ENCODE measurements at regions not wholly inside any gene's neighbourhood (a gene's known extent, or its start where the extent isn't known, plus 50 kb on each side); places are given as distances from the start of the nearest gene placed in this dataset.
A peak's percentile ranks its signal among the peaks of the same experiment; 100 is the strongest.

DNA sequence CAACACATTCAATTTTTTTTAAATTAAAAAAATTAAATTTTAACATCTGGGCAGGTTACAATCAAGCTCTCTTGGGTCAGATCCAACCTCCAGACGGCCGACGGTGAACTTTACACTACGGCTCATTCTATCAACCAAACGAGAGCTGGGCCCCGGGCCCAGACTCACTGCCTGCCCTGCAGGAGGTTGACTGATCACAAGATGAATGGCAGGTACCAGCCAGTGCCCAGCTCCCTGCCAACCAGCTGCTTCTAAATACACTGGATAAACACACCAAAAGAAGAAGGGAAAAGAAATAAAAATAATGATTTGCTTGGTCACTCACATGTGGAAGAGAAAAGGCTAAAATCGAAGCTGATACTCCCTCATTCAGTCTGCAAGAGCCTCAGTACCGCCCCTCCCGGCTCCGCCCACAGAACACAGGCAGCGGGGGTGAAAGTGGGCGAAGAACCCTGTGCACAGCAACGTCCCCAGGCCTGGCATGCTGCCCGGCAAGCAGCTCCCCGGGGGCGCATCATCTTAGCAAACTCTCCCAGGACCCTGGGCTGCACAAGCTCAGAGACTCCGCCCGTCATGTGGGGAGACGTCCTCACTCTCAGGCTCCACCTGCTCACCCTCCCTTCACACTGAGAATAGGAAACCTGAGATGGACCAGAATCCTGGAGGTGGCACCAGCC, 303.4 kb downstream of the SHANK2 start:
- DNase-seq (no peak), ATAC-seq (ENCODE audit: insufficient read depth, low FRiP score) (no peak)
- Histone ChIP-seq H3K27me3 (ENCODE audit: control insufficient read depth in 3 of 3, insufficient read depth in 3 of 3, low read length in 2 of 3) (no peaks in the 10 kb centered on the region), H3K9me3 (ENCODE audit: control insufficient read depth in 4 of 4, insufficient read depth in 3 of 4, low read length in 3 of 4) (peaks cover 0 to 3% (median 0%) of the 10 kb centered on the region in 4 donors), H3K9ac (ENCODE audit: insufficient read depth in 1 of 2, low read length in 2 of 2) (no peak overlapping the region), H3K36me3 (ENCODE audit: control insufficient read depth in 4 of 4, insufficient read depth in 4 of 4, low read length in 4 of 4) (no peaks in the 10 kb centered on the region), H3K4me1 (ENCODE audit: control insufficient read depth in 5 of 5, insufficient read depth in 5 of 5, low read length in 5 of 5) (no peaks in the 10 kb centered on the region), H3K4me3 (no peak overlapping the region), H3K27ac (ENCODE audit: low read depth in 1 of 2, low read length in 1 of 2) (no peak overlapping the region)
- TF ChIP-seq, protein P1, sequence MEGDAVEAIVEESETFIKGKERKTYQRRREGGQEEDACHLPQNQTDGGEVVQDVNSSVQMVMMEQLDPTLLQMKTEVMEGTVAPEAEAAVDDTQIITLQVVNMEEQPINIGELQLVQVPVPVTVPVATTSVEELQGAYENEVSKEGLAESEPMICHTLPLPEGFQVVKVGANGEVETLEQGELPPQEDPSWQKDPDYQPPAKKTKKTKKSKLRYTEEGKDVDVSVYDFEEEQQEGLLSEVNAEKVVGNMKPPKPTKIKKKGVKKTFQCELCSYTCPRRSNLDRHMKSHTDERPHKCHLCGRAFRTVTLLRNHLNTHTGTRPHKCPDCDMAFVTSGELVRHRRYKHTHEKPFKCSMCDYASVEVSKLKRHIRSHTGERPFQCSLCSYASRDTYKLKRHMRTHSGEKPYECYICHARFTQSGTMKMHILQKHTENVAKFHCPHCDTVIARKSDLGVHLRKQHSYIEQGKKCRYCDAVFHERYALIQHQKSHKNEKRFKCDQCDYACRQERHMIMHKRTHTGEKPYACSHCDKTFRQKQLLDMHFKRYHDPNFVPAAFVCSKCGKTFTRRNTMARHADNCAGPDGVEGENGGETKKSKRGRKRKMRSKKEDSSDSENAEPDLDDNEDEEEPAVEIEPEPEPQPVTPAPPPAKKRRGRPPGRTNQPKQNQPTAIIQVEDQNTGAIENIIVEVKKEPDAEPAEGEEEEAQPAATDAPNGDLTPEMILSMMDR (IDR thresholded peaks at IDR 0.05; ENCODE audit: control extremely low read depth, extremely low read depth) = no peak
- 76 to 78% methylated on average over 19 of the region's 19 CpGs for WGBS, 2 donors

DNA sequence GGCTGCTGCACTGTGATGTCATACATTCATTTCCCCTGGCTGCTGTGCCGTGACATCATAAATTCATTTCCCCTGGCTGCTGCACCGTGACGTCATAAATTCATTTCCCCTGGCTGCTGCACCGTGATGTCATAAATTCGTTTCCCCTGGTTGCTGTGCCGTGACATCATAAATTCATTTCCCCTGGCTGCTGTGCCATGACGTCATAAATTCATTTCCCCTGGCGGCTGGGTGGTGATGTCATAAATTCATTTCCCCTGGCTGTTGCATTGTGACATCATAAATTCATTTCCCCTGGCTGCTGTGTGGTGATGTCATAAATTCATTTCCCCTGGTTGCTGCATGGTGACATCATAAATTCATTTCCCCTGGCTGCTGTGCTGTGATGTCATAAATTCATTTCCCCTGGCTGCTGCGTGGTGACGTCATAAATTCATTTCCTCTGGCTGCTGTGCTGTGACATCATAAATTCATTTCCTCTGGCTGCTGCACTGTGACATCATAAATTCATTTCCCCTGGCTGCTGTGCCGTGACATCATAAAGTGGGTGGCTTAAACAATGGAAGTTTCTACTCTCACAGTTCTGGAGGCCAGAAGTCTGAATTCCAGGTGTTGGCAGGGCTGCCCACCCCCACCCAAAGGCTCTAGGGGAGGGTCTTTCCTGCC, 301.1 kb downstream of the SHANK2 start:
- H3K9ac ChIP-seq (ENCODE audit: insufficient read depth in 1 of 2, low read length in 2 of 2) = no peak overlapping the region
- no peaks in the 10 kb centered on the region for H3K4me1 ChIP-seq (ENCODE audit: control insufficient read depth in 5 of 5, insufficient read depth in 5 of 5, low read length in 5 of 5)
- no peak overlapping the region for H3K27ac ChIP-seq (ENCODE audit: low read depth in 1 of 2, low read length in 1 of 2)
- TF ChIP-seq, protein P1 (IDR thresholded peaks at IDR 0.05; ENCODE audit: control extremely low read depth, extremely low read depth) = no peak
- no peaks in the 10 kb centered on the region for H3K36me3 ChIP-seq (ENCODE audit: control insufficient read depth in 4 of 4, insufficient read depth in 4 of 4, low read length in 4 of 4)
- H3K4me3 ChIP-seq = no peak overlapping the region
- no peaks in the 10 kb centered on the region for H3K27me3 ChIP-seq (ENCODE audit: control insufficient read depth in 3 of 3, insufficient read depth in 3 of 3, low read length in 2 of 3)
- DNase-seq = peak in 1 of 3 donors; percentile 2
- WGBS, 2 donors = 83 to 88% methylated on average over 11 of the region's 11 CpGs
- no peak for ATAC-seq (ENCODE audit: insufficient read depth, low FRiP score)
- H3K9me3 ChIP-seq (ENCODE audit: control insufficient read depth in 4 of 4, insufficient read depth in 3 of 4, low read length in 3 of 4) = no peaks in the 10 kb centered on the region

DNA sequence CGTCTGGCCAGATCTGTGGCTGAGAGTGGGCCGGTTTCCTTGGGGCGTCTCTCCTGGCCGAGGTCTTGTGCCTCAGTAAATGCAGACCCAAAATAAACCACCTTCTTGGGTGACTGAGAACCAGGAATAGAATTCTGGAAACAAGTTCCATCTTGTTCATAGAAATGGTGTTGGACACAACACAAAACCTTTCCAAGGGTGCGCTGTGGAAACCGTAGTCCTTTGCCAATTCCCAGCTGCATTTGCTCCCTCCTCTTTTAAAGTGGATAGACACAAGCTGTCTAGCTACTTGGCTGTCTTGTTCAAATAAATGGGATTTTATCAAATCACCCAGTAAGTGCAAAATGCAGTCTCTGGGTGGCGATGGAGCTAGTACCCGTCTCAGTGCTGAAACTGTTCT, 300.2 kb downstream of the SHANK2 start:
- no peaks in the 10 kb centered on the region for H3K9me3 ChIP-seq (ENCODE audit: control insufficient read depth in 4 of 4, insufficient read depth in 3 of 4, low read length in 3 of 4)
- 81% methylated on average over 8 of the region's 8 CpGs for WGBS, 2 donors
- no peaks in the 10 kb centered on the region for H3K4me1 ChIP-seq (ENCODE audit: control insufficient read depth in 5 of 5, insufficient read depth in 5 of 5, low read length in 5 of 5)
- no peaks in the 10 kb centered on the region for H3K27me3 ChIP-seq (ENCODE audit: control insufficient read depth in 3 of 3, insufficient read depth in 3 of 3, low read length in 2 of 3)
- no peak overlapping the region for H3K9ac ChIP-seq (ENCODE audit: insufficient read depth in 1 of 2, low read length in 2 of 2)
- no peak overlapping the region for H3K4me3 ChIP-seq
- DNase-seq (peak in 2 of 3 donors; percentile 14 to 35), ATAC-seq (ENCODE audit: insufficient read depth, low FRiP score) (no peak)
- H3K27ac ChIP-seq (ENCODE audit: low read depth in 1 of 2, low read length in 1 of 2) = no peak overlapping the region
- no peaks in the 10 kb centered on the region for H3K36me3 ChIP-seq (ENCODE audit: control insufficient read depth in 4 of 4, insufficient read depth in 4 of 4, low read length in 4 of 4)
- TF ChIP-seq, protein P1 (IDR thresholded peaks at IDR 0.05; ENCODE audit: control extremely low read depth, extremely low read depth) = no peak

Data from lung (tissue), 11 donors.